Stomach (tissue), 4 donors: ENCODE measurements at regions not wholly inside any gene's neighbourhood (a gene's known extent, or its start where the extent isn't known, plus 50 kb on each side); places are given as distances from the start of the nearest gene placed in this dataset.

Experiments used
- CTCF ChIP-seq, 7 experiments: fragments of 450-650 bp in 4 of 7; fragments of 200-600 bp in 3 of 7; sonication (generic) in 3 of 7; IDR thresholded peaks; one replicate each; pipeline ENCODE4 v1.5.1; 2016 to 2019; ENCODE audit warnings: antibody characterized with exemption in 7 of 7, control low read depth in 2 of 7, mild to moderate bottlenecking in 1 of 7
- EP300 ChIP-seq: sonication (generic); formaldehyde crosslinking; IDR thresholded peaks from one replicate; pipeline ENCODE4 v1.6.1; 2017; ENCODE audit warnings: antibody characterized with exemption
- POLR2AphosphoS5 ChIP-seq, 3 donors: sonication (generic); formaldehyde crosslinking; IDR thresholded peaks; one replicate each; pipeline ENCODE4 v1.6.1; 2016; ENCODE audit warnings: antibody characterized with exemption in 3 of 3

- TF ChIP-seq CTCF (IDR thresholded peaks at IDR 0.05) = no peak
- TF ChIP-seq POLR2AphosphoS5 (IDR thresholded peaks at IDR 0.05) = no peak
- TF ChIP-seq EP300 = no peak
Measured at GRCh38 chr7:119090851-119091250, 866.3 kb downstream of the ANKRD7 start.
